K562 (cell line): ENCODE measurements at regions not wholly inside any gene's neighbourhood (a gene's known extent, or its start where the extent isn't known, plus 50 kb on each side); places are given as distances from the start of the nearest gene placed in this dataset.
A peak's percentile ranks its signal among the peaks of the same experiment; 100 is the strongest.

ENCODE experiments used
- ATAC-seq: fragments of 200-7000 bp; cut with Tn5 transposase; 3 replicates; pipeline ENCODE4 v1.9.1; 2020; ENCODE audit warnings: moderate library complexity
- BruUV-seq: library from RNA; stranded (reverse); fragments of 400-500 nt; replicated peaks from 2 replicates; lab custom pipeline; 2021; lab: Mats Ljungman, UMichigan
- CTCF ChIA-PET: fragments of 300-600 bp; formaldehyde crosslinking; extraction: SDS; loops from one replicate; lab custom pipeline; 2021; ENCODE audit warnings: low intra/inter-chr PET ratio; lab: Yijun Ruan, JAX
- POLR2A ChIA-PET: fragments of 300-600, 350-650 bp; sonication (Branson Sonifier 250); formaldehyde crosslinking; extraction: SDS; loops from one replicate; lab custom pipeline; 2021; ENCODE audit warnings: antibody characterized with exemption, inconsistent platforms; lab: Yijun Ruan, JAX
- DNase-seq, 4 experiments: peaks; one replicate each; pipeline versions ENCODE4 v3.0.0 to v3.0.0-alpha.2; 2011 to 2018; ENCODE audit warnings: low spot score in 3 of 4, mixed read lengths in 3 of 4; ENCODE audit errors: extremely low read depth in 1 of 4
- FAIRE-seq: peaks from 2 replicates; lab custom pipeline; 2011; peaks lifted over from hg19 to GRCh38; lab: Jason Lieb, UNC
- H2AFZ ChIP-seq: 2 replicates; pipeline ENCODE4 v1.6.0; 2011; ENCODE audit warnings: low read depth, low read length, control low read depth, inconsistent platforms
- H3K27ac ChIP-seq: fragments of 200-600 bp; 3 replicates; pipeline ENCODE4 v1.8.0; 2011; ENCODE audit warnings: low read depth, mild to moderate bottlenecking, control low read depth, inconsistent platforms, low read length, moderate library complexity, mixed read lengths; ENCODE audit errors: extremely low read depth
- H3K27me3 ChIP-seq, 2 experiments: fragments of 300-600 bp in 1 of 2; 2 replicates in 1 of 2; 3 replicates in 1 of 2; pipeline versions ENCODE4 v1.6.0 to v1.8.0; 2011; ENCODE audit warnings: inconsistent platforms in 2 of 2, low read length in 2 of 2, mild to moderate bottlenecking in 1 of 2, mixed read lengths in 1 of 2, moderate library complexity in 1 of 2; ENCODE audit not compliant: control insufficient read depth in 2 of 2, insufficient read depth in 2 of 2
- H3K36me3 ChIP-seq: fragments of 300-600 bp; 3 replicates; pipeline ENCODE4 v1.8.0; 2011; ENCODE audit warnings: mild to moderate bottlenecking, low read length, inconsistent platforms; ENCODE audit not compliant: control insufficient read depth, insufficient read depth
- H3K4me1 ChIP-seq, 2 experiments: fragments of 200-600 bp in 1 of 2; replicated peaks in 1 of 2; 2 replicates in 1 of 2; 3 replicates in 1 of 2; pipeline versions ENCODE4 v1.5.1 to v1.8.0; 2011; ENCODE audit warnings: inconsistent platforms in 2 of 2, low read length in 2 of 2, mild to moderate bottlenecking in 1 of 2, mixed read lengths in 1 of 2, moderate library complexity in 1 of 2; ENCODE audit not compliant: control insufficient read depth in 2 of 2, insufficient read depth in 2 of 2
- H3K4me2 ChIP-seq: 2 replicates; pipeline ENCODE4 v1.6.1; 2011; ENCODE audit warnings: low read length, control low read depth, inconsistent platforms, mixed read lengths; ENCODE audit not compliant: insufficient read depth
- H3K4me3 ChIP-seq: fragments of 200-600 bp; sonication (generic), shearing (Covaris generic); 2 replicates; pipeline ENCODE4 v1.5.1; 2016; ENCODE audit warnings: control low read depth, inconsistent platforms
- H3K79me2 ChIP-seq: fragments of 200-600 bp; 3 replicates; pipeline ENCODE4 v1.8.0; 2011; ENCODE audit warnings: low read length, inconsistent platforms; ENCODE audit not compliant: control insufficient read depth, insufficient read depth
- H3K9ac ChIP-seq, 2 experiments: 2 replicates each; pipeline versions ENCODE4 v1.6.0 to v1.6.1; 2011; ENCODE audit warnings: low read depth in 2 of 2, low read length in 2 of 2, control low read depth in 1 of 2, inconsistent platforms in 1 of 2, mild to moderate bottlenecking in 1 of 2, mixed read lengths in 1 of 2; ENCODE audit not compliant: insufficient read depth in 1 of 2
- H3K9me1 ChIP-seq: one replicate; pipeline ENCODE4 v1.6.0; 2011; ENCODE audit warnings: inconsistent platforms, mild to moderate bottlenecking, low read length, moderate library complexity; ENCODE audit not compliant: control insufficient read depth, insufficient read depth
- H3K9me3 ChIP-seq: replicated peaks from 2 replicates; pipeline ENCODE4 v1.5.1; 2011; ENCODE audit warnings: low read depth, low read length, inconsistent platforms; ENCODE audit not compliant: control insufficient read depth, insufficient read depth
- H4K20me1 ChIP-seq: replicated peaks from 2 replicates; pipeline ENCODE4 v1.6.1; 2011; ENCODE audit warnings: low read length, inconsistent platforms, mixed read lengths; ENCODE audit not compliant: control insufficient read depth, insufficient read depth
- ATF6 ChIP-seq: sonication (generic); formaldehyde crosslinking; IDR thresholded peaks from 2 replicates; pipeline ENCODE4 v1.4.0; 2020; ENCODE audit warnings: mild to moderate bottlenecking, missing genetic modification reagents
- CTBP1 ChIP-seq: fragments of 450-650 bp; IDR thresholded peaks from 2 replicates; pipeline ENCODE4 v1.6.1; 2016; ENCODE audit warnings: borderline replicate concordance
- ETS1 ChIP-seq: conservative IDR thresholded peaks from 2 replicates; pipeline ENCODE4 v1.6.1; 2011; ENCODE audit warnings: low read depth, mild to moderate bottlenecking, low read length; ENCODE audit not compliant: control insufficient read depth
- NONO ChIP-seq, 2 experiments: fragments of 200-400 bp in 1 of 2; fragments of 450-650 bp in 1 of 2; formaldehyde crosslinking in 1 of 2; IDR thresholded peaks; 2 replicates each; pipeline ENCODE4 v1.6.1; 2017; ENCODE audit warnings: low read depth in 2 of 2, mild to moderate bottlenecking in 2 of 2, moderate library complexity in 2 of 2, low read length in 1 of 2
- RBM25 ChIP-seq: fragments of 200-400 bp; formaldehyde crosslinking; IDR thresholded peaks from 2 replicates; pipeline ENCODE4 v1.6.1; 2018; ENCODE audit warnings: low read length, low read depth, moderate library complexity; ENCODE audit not compliant: severe bottlenecking
- SNRNP70 ChIP-seq: fragments of 200-400 bp; formaldehyde crosslinking; optimal IDR thresholded peaks from 2 replicates; pipeline ENCODE3; 2017; ENCODE audit warnings: low read depth, low read length
- TARDBP ChIP-seq: fragments of 450-650 bp; IDR thresholded peaks from 2 replicates; pipeline ENCODE4 v1.6.1; 2016
- ZFX ChIP-seq: sonication (generic); formaldehyde crosslinking; IDR thresholded peaks from 2 replicates; pipeline ENCODE4 v1.8.0; 2022; ENCODE audit warnings: mild to moderate bottlenecking, missing genetic modification reagents, moderate library complexity
- ZNF23 ChIP-seq: fragments of 250-450 bp; sonication (Bioruptor Pico); IDR thresholded peaks from 2 replicates; pipeline ENCODE4 v1.4.0; 2020; ENCODE audit warnings: mild to moderate bottlenecking
- WGBS: fragments of 100-300 bp; shearing (Covaris generic); methylation state at CpG from one replicate; pipeline ENCODE4 v1.1.6; 2016; ENCODE audit warnings: low coverage, mixed read lengths; ENCODE audit not compliant: insufficient coverage; ENCODE audit errors: missing lambda C conversion rate; 5-methylcytosine and 5-hydroxymethylcytosine counted together
- in situ Hi-C: fragments of 300-500 bp; cut with MboI; formaldehyde crosslinking; loops from 4 replicates; pipeline ENCODE4 v1.15.0; 2018; ENCODE audit warnings: inconsistent platforms, mixed read lengths
- intact Hi-C: fragments of 100-400 bp; cut with micrococcal nuclease; formaldehyde crosslinking; loops from 2 replicates; pipeline ENCODE4 v1.14.2; 2022
- TF ChIP-seq, protein P1 (sequence below), 2 experiments: fragments of 200-800 bp in 1 of 2; sonication (Bioruptor generic) in 1 of 2; sonication (generic) in 1 of 2; formaldehyde crosslinking in 1 of 2; IDR thresholded peaks in 1 of 2; conservative IDR thresholded peaks in 1 of 2; 2 replicates each; pipeline versions ENCODE4 v1.5.0 to v1.6.1; 2016 to 2020; ENCODE audit warnings: missing compliant biosample characterization in 1 of 2, missing genetic modification characterization in 1 of 2, missing genetic modification reagents in 1 of 2

- no peak overlapping the region for H3K9ac ChIP-seq
- WGBS: 39% methylated on average over 22 of the region's 22 CpGs
- FAIRE-seq: no peak
- peaks cover 3 to 52% of the 10 kb centered on the region in 2 experiments; a peak in 3 of 5 replicates for H3K27me3 ChIP-seq
- no TSS peak for BruUV-seq
- peak; percentile 19; the same call in 1 of the 3 replicates for ATAC-seq
- H2AFZ ChIP-seq: no peak overlapping the region
- no peaks in the 10 kb centered on the region for H3K79me2 ChIP-seq
- in situ Hi-C loops: no loop called here
- H3K4me3 ChIP-seq: no peak overlapping the region
- H3K4me1 ChIP-seq: peaks cover 0 to 27% of the 10 kb centered on the region in 2 experiments; a peak in 2 of 5 replicates
- H3K9me3 ChIP-seq: no peaks in the 10 kb centered on the region
- DNase-seq: no peak
- intact Hi-C loops: no loop called here
- H3K4me2 ChIP-seq: no peak overlapping the region
- TF ChIP-seq ATF6 (CRISPR knock-in tag) (no peak), ZFX (CRISPR knock-in tag) (no peak), CTBP1 (no peak), SNRNP70 (no peak), ETS1 (no peak), RBM25 (no peak), ZNF23 (CRISPR knock-in tag) (no peak), TARDBP (no peak), NONO (IDR thresholded peaks at IDR 0.05; ENCODE audit: low read depth in 2 of 2, low read length in 1 of 2) (no peak)
- TF ChIP-seq, protein P1, sequence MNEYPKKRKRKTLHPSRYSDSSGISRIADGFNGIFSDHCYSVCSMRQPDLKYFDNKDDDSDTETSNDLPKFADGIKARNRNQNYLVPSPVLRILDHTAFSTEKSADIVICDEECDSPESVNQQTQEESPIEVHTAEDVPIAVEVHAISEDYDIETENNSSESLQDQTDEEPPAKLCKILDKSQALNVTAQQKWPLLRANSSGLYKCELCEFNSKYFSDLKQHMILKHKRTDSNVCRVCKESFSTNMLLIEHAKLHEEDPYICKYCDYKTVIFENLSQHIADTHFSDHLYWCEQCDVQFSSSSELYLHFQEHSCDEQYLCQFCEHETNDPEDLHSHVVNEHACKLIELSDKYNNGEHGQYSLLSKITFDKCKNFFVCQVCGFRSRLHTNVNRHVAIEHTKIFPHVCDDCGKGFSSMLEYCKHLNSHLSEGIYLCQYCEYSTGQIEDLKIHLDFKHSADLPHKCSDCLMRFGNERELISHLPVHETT (CRISPR knock-in tag; conservative IDR thresholded peaks at IDR 0.05 in 1 of 2, IDR thresholded peaks at IDR 0.05 in 1 of 2): no peak
- no peak overlapping the region for H3K27ac ChIP-seq
- H4K20me1 ChIP-seq: no peaks in the 10 kb centered on the region
- no peaks in the 10 kb centered on the region for H3K36me3 ChIP-seq
- POLR2A ChIA-PET: no interaction called here
- H3K9me1 ChIP-seq: no peaks in the 10 kb centered on the region
- CTCF ChIA-PET: no interaction called here
Observed at GRCh38 chr12:34209259-34209835, 187.1 kb downstream of the ALG10 start.
